Right cardiac atrium (tissue), 5 donors: ENCODE measurements at regions not wholly inside any gene's neighbourhood (a gene's known extent, or its start where the extent isn't known, plus 50 kb on each side); places are given as distances from the start of the nearest gene placed in this dataset.

Experiments used
- ATAC-seq, 2 donors: fragments of 200-7000 bp; cut with Tn5 transposase; one replicate each; pipeline versions ENCODE4 v1.8.0 to v1.9.1; 2020; ENCODE audit warnings: moderate library complexity in 2 of 2, mild to moderate bottlenecking in 1 of 2
- DNase-seq, 3 donors: peaks; one replicate each; pipeline ENCODE4 v3.0.0-alpha.2; 2020
- H3K27ac ChIP-seq: one replicate; pipeline ENCODE4 v1.5.1; 2013; ENCODE audit warnings: mild to moderate bottlenecking, low read length, control low read depth, moderate library complexity
- H3K27me3 ChIP-seq: one replicate; pipeline ENCODE4 v1.6.1; 2013; ENCODE audit not compliant: control insufficient read depth, insufficient read depth
- H3K4me1 ChIP-seq: one replicate; pipeline ENCODE4 v1.6.1; 2013; ENCODE audit warnings: low read length; ENCODE audit not compliant: control insufficient read depth, insufficient read depth
- H3K4me3 ChIP-seq: one replicate; pipeline ENCODE4 v1.5.1; 2013; ENCODE audit warnings: low read length, control low read depth
- H3K9me3 ChIP-seq: one replicate; pipeline ENCODE4 v1.6.1; 2013; ENCODE audit warnings: low read length; ENCODE audit not compliant: control insufficient read depth
- WGBS: extraction: QIAGEN DNeasy Blood & Tissue Kit; methylation state at CpG from one replicate; pipeline ENCODE4 v1.1.7; 2013; 5-methylcytosine and 5-hydroxymethylcytosine counted together
- intact Hi-C, 4 donors: fragments of 100-400 bp; cut with DNase I; formaldehyde crosslinking; loops; one replicate each; pipeline versions ENCODE4 v1.11.0 to v1.14.0; 2022 to 2023
- donor health status: healthy with polysubstance abuse.
- donor health status: DM: no; HTN: yes; CAD: no.
- donor health status: DM: no; HTN: no; CAD: no.
- donor health status: DM: no; HTN: yes; CAD: no; lungs with severe emphysema.
- donor health status: DM: yes; HTN: yes; CAD: no.

- Histone ChIP-seq H3K4me3 (no peak overlapping the region), H3K27ac (no peak overlapping the region), H3K4me1 (peaks cover 4% of the 10 kb centered on the region), H3K27me3 (no peaks in the 10 kb centered on the region), H3K9me3 (no peaks in the 10 kb centered on the region)
- no peak for DNase-seq
- no peak for ATAC-seq
- intact Hi-C loops: no loop called here
- 75% methylated on average over 1 of the region's 1 CpG for WGBS
These were observed 97.6 kb upstream of the SLC25A36 start for GRCh38 chr3:140844072-140844471.

DNA sequence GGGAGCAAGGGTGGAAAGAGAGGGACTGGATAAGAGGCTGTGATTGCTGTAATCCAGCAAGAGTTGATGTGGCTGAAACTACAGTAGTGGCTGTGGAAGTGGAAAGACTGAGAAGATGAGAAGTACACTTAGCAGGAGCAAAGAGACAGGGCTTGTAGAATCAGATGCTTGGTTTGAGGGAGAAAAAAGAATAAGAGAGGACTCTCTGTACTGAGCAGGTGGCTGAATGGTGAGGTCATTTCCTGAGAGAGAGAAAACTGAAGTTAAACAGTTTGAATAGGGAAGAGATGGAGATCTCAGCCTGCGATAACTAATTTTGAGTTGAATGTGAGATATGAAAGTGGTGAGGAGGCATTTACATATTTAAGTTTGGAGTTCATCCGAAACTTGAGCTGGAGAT, 95.8 kb upstream of the SLC25A36 start:
- no peak overlapping the region for H3K4me3 ChIP-seq
- DNase-seq (no peak), ATAC-seq (no peak)
- 82% methylated on average over 2 of the region's 2 CpGs for WGBS
- peaks cover 4% of the 10 kb centered on the region for H3K4me1 ChIP-seq
- no peak overlapping the region for H3K27ac ChIP-seq
- H3K9me3 ChIP-seq: no peaks in the 10 kb centered on the region
- no peaks in the 10 kb centered on the region for H3K27me3 ChIP-seq
- intact Hi-C loops: no loop called here

DNA sequence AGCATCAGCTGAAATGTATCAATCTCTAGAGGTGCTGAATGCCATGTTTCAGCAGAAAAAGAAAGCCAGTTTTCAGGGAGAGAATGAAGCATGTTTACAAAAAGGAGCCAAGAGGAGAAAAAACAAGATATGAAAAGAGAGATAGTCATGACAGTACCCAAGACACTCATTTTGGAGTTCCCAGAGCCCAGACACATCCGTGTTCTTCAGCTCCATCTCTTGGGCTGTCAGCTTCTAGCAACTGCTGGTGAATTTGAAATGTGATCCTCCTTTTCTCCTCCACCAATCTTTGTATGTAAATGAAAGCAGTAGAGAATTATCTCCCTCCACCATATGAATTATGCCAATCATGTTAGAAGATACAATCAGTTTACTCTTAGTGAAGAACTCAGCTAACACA, 93.0 kb upstream of the SLC25A36 start:
- intact Hi-C loops: no loop called here
- DNase-seq (no peak), ATAC-seq (no peak)
- Histone ChIP-seq H3K9me3 (no peaks in the 10 kb centered on the region), H3K27ac (no peak overlapping the region), H3K4me3 (no peak overlapping the region), H3K27me3 (no peaks in the 10 kb centered on the region), H3K4me1 (no peaks in the 10 kb centered on the region)
- 18% methylated on average over 1 of the region's 1 CpG for WGBS

DNA sequence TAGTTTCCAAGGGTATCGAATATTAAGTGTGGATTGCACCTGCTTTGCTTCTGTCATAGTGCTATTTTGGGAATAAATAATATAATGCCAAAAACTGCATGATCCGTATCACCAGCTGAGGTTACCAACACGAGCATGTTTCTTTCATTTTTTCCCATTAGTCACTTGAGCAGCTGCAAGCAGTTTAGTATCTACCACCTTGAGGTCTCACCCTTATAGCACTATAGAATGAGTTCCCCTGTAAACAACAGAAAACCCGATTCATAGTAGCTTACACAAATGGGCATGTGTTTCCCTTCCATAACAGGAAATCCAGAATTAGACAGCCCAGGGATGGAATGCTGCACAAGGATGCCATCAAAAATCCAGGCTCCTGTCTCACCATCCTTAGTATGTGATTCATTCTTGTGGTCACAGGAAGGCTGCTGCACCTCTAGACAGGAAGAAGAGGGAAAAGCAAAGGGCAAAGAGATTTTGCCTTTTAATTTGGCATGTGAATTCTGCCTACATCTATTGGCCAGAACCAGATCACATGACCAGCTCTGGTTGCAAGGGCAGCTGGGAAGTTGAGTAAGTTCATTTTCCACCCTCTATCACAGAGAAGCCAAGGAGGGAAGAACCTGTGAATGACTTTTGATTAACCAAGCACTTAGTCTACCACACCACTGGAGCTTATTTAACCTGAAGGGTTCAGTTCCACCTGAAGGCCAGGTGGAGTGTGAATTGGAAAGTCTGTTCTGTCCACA, 91.3 kb upstream of the SLC25A36 start:
- Histone ChIP-seq H3K27ac (no peak overlapping the region), H3K4me3 (no peak overlapping the region), H3K27me3 (no peaks in the 10 kb centered on the region), H3K9me3 (no peaks in the 10 kb centered on the region), H3K4me1 (no peaks in the 10 kb centered on the region)
- WGBS: 50% methylated on average over 4 of the region's 4 CpGs
- no peak for ATAC-seq
- intact Hi-C loops: no loop called here
- no peak for DNase-seq

DNA sequence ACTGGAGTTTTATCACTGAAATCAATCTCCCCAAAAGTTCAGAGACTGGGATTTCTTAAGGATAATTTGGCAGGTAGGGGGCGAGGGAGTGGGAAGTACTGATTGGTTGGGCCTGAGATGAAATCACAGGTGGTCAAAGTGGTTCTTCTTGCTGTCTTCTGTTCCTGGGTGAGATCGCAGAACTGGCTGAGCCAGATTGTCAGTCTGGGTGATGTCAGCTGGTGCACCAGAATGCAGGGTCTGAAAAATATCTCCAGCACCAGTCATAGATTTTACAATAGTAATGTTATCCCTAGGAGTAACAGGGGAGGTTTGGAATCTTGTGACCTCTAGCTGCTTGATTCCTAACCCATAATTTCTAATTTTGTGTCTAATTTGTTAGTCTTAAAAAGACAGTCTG, 86.7 kb upstream of the SLC25A36 start:
- no peak overlapping the region for H3K27ac ChIP-seq
- intact Hi-C loops: no loop called here
- DNase-seq: peak in 1 of 3 donors; percentile 6
- 74% methylated on average over 2 of the region's 2 CpGs for WGBS
- ATAC-seq: no peak
- no peaks in the 10 kb centered on the region for H3K9me3 ChIP-seq
- H3K4me3 ChIP-seq: no peak overlapping the region
- no peaks in the 10 kb centered on the region for H3K4me1 ChIP-seq
- H3K27me3 ChIP-seq: no peaks in the 10 kb centered on the region

GRCh38 chr3:140856905-140857304, 84.7 kb upstream of the SLC25A36 start:
- intact Hi-C loops: no loop called here
- 80% methylated on average over 1 of the region's 1 CpG for WGBS
- DNase-seq (no peak), ATAC-seq (no peak)
- H3K27me3 ChIP-seq: no peaks in the 10 kb centered on the region
- no peak overlapping the region for H3K27ac ChIP-seq
- H3K4me3 ChIP-seq: no peak overlapping the region
- H3K9me3 ChIP-seq: no peaks in the 10 kb centered on the region
- no peaks in the 10 kb centered on the region for H3K4me1 ChIP-seq

DNA sequence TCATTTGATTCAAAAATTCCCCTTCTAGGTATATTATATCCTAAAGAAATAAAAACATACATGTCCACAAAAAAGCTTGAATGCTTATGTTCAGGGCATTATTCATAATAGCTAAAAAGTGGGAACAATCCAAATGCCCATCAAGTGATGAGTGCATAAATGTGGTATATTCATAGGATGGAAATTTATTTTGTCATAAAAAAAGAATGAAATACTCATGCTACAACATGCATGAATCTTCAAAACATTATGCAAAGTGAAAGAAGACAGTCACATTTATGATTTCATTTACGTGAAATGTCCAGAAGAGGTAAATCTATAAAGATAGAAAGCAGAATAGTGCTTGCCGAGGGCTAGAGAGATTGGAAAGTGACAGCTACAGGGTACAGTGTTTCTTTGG, 83.6 kb upstream of the SLC25A36 start:
- intact Hi-C loops: no loop called here
- H3K27ac ChIP-seq: no peak overlapping the region
- H3K27me3 ChIP-seq: no peaks in the 10 kb centered on the region
- no peak overlapping the region for H3K4me3 ChIP-seq
- H3K4me1 ChIP-seq: no peaks in the 10 kb centered on the region
- WGBS: 74% methylated on average over 2 of the region's 2 CpGs
- no peaks in the 10 kb centered on the region for H3K9me3 ChIP-seq
- ATAC-seq (no peak), DNase-seq (no peak)

- H3K9me3 ChIP-seq: no peaks in the 10 kb centered on the region
- intact Hi-C loops: loop anchor here in 1 of 4 donors (5.0 kb wide), 1 partner anchor 922 kb away; the partner anchor contains the start of gene CLSTN2
- H3K27me3 ChIP-seq: no peaks in the 10 kb centered on the region
- ATAC-seq: no peak
- 70% methylated on average over 5 of the region's 5 CpGs for WGBS
- H3K4me1 ChIP-seq: no peaks in the 10 kb centered on the region
- no peak for DNase-seq
- no peak overlapping the region for H3K27ac ChIP-seq
- no peak overlapping the region for H3K4me3 ChIP-seq
These were observed 81.9 kb upstream of the SLC25A36 start for GRCh38 chr3:140859592-140860336.

GRCh38 chr3:140863580-140864009, 78.0 kb upstream of the SLC25A36 start:
- ATAC-seq (peak; percentile 45 to 55), DNase-seq (peak in 1 of 3 donors; percentile 55)
- Histone ChIP-seq H3K4me3 (no peak overlapping the region), H3K4me1 (no peaks in the 10 kb centered on the region), H3K27ac (no peak overlapping the region), H3K9me3 (no peaks in the 10 kb centered on the region), H3K27me3 (no peaks in the 10 kb centered on the region)
- 11% methylated on average over 6 of the region's 6 CpGs for WGBS
- intact Hi-C loops: loop anchor here in 1 of 4 donors (5.0 kb wide), 1 partner anchor 926 kb away; the partner anchor contains the start of gene CLSTN2

DNA sequence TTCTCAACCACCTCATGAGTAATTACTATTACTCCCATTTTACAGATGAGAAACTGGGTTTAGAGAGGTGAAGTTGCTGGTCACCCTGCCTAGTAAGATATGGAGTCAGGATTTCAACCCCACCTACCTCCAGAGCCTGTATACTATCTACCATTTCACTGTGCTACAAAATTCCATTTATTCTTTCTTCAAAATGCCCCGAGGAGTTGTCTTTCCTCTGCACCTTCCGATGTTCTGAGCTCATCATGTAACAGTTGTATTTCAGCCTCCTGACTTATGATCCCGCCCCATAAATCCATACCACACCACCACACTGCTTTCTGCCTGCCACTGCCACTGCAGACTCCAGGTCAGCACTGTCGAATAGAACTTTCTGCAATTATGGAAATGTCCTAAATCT, 71.3 kb upstream of the SLC25A36 start:
- H3K4me1 ChIP-seq: no peaks in the 10 kb centered on the region
- DNase-seq (no peak), ATAC-seq (no peak)
- H3K4me3 ChIP-seq: no peak overlapping the region
- no peak overlapping the region for H3K27ac ChIP-seq
- intact Hi-C loops: no loop called here
- no peaks in the 10 kb centered on the region for H3K27me3 ChIP-seq
- H3K9me3 ChIP-seq: no peaks in the 10 kb centered on the region
- 82% methylated on average over 4 of the region's 4 CpGs for WGBS

DNA sequence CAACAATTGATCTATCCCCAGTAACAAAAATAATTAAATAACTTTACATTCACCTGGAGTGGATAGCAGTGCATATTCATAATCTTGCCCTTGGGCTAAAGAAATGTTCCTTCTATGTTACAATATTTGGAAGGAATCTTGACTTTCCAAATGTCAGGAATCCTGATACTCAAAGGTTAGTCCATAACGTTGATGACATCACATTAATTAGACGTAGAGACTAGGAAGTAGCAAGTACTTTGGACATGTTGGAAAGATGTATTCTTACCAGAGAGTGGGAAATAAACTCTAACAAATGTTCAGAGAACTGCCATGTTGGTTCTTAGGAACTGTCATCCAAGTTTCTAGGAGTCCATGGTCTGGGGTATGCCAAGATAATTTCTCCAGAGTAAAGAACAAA, 70.6 kb upstream of the SLC25A36 start:
- 71% methylated on average over 2 of the region's 2 CpGs for WGBS
- ATAC-seq: no peak
- H3K27ac ChIP-seq: no peak overlapping the region
- no peaks in the 10 kb centered on the region for H3K4me1 ChIP-seq
- intact Hi-C loops: no loop called here
- H3K4me3 ChIP-seq: no peak overlapping the region
- no peak for DNase-seq
- no peaks in the 10 kb centered on the region for H3K27me3 ChIP-seq
- H3K9me3 ChIP-seq: no peaks in the 10 kb centered on the region
